Mucosa of descending colon (tissue), 3 donors: ENCODE measurements at regions not wholly inside any gene's neighbourhood (a gene's known extent, or its start where the extent isn't known, plus 50 kb on each side); places are given as distances from the start of the nearest gene placed in this dataset.

Source experiments
- ATAC-seq: fragments of 200-7000 bp; cut with Tn5 transposase; one replicate; pipeline ENCODE4 v1.9.1; 2020; ENCODE audit warnings: mild to moderate bottlenecking, moderate library complexity
- DNase-seq, 3 donors: peaks; one replicate each; pipeline ENCODE4 v3.0.0-alpha.2; 2020
- H3K36me3 ChIP-seq: fragments of 200-600 bp; one replicate; pipeline ENCODE4 v1.8.0; 2021; ENCODE audit warnings: low read depth, mild to moderate bottlenecking
- H3K4me1 ChIP-seq: fragments of 200-600 bp; one replicate; pipeline ENCODE4 v1.8.0; 2021; ENCODE audit warnings: low read depth, mild to moderate bottlenecking
- H3K4me3 ChIP-seq: fragments of 200-600 bp; one replicate; pipeline ENCODE4 v1.8.0; 2021; ENCODE audit warnings: mild to moderate bottlenecking
- H3K9me3 ChIP-seq: fragments of 200-600 bp; one replicate; pipeline ENCODE4 v1.8.0; 2021; ENCODE audit warnings: mild to moderate bottlenecking
- intact Hi-C, 2 donors: fragments of 100-400 bp; cut with DNase I in 1 of 2; cut with micrococcal nuclease in 1 of 2; formaldehyde crosslinking; loops; one replicate each; pipeline versions ENCODE4 v1.11.0 to v1.11.1; 2022; cut with DNase I, micrococcal nuclease
- TF ChIP-seq, protein P1 (sequence below): fragments of 200-600 bp; IDR thresholded peaks from one replicate; pipeline ENCODE4 v1.8.0; 2022; ENCODE audit warnings: antibody characterized with exemption, mild to moderate bottlenecking
- donor health status: DM: no; HTN: no; CAD: no; lungs with moderate emphysema.
- donor health status: DM: no; HTN: no; CAD: no.
- donor health status: DM: no; HTN: yes; CAD: no.

DNA sequence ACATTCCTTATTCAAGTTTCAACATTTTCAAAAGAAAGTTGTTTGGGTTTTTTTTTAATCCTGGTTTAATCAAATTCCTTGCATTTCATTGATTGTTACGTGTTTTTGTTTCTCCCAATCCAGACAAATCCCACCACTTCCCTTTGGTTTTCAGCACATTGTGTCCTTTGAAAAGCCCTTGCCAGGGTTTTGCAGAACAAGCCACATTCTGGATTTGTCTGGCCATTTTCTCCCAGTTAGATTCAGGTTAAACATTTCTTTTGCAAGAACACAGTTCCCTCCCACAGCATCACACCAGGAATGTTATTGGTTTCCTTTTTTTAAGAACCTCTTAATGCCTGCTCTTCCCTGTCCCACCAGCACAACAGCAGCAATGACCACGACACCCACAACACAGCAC, 278.0 kb upstream of the SALL1 start:
- no peaks in the 10 kb centered on the region for H3K36me3 ChIP-seq
- ATAC-seq (no peak), DNase-seq (no peak)
- H3K9me3 ChIP-seq: no peaks in the 10 kb centered on the region
- TF ChIP-seq, protein P1, sequence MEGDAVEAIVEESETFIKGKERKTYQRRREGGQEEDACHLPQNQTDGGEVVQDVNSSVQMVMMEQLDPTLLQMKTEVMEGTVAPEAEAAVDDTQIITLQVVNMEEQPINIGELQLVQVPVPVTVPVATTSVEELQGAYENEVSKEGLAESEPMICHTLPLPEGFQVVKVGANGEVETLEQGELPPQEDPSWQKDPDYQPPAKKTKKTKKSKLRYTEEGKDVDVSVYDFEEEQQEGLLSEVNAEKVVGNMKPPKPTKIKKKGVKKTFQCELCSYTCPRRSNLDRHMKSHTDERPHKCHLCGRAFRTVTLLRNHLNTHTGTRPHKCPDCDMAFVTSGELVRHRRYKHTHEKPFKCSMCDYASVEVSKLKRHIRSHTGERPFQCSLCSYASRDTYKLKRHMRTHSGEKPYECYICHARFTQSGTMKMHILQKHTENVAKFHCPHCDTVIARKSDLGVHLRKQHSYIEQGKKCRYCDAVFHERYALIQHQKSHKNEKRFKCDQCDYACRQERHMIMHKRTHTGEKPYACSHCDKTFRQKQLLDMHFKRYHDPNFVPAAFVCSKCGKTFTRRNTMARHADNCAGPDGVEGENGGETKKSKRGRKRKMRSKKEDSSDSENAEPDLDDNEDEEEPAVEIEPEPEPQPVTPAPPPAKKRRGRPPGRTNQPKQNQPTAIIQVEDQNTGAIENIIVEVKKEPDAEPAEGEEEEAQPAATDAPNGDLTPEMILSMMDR: no peak
- H3K4me3 ChIP-seq: no peak overlapping the region
- intact Hi-C loops: no loop called here
- H3K4me1 ChIP-seq: no peaks in the 10 kb centered on the region

DNA sequence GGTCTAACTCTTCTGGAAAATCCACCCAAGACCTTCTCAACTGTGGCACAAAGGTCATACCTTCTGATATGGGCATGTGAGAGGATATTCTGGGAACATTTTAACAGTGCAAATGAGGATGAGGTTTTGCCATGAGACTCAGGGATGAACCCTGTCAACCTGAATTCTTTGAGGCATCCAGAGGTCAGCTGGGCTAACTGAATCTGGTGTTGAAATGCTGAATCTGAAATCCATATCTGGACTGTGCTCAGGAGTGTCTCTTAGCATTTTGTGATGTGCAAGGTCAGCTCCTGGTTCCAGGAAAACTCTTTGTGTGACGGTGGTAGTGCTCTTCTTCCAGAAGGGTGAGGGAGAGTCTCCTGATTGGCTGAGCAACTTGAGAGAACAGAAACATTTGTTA, 276.0 kb upstream of the SALL1 start:
- Histone ChIP-seq H3K4me3 (no peak overlapping the region), H3K9me3 (no peaks in the 10 kb centered on the region), H3K4me1 (no peaks in the 10 kb centered on the region), H3K36me3 (no peaks in the 10 kb centered on the region)
- DNase-seq (no peak), ATAC-seq (no peak)
- TF ChIP-seq, protein P1: no peak
- intact Hi-C loops: no loop called here

DNA sequence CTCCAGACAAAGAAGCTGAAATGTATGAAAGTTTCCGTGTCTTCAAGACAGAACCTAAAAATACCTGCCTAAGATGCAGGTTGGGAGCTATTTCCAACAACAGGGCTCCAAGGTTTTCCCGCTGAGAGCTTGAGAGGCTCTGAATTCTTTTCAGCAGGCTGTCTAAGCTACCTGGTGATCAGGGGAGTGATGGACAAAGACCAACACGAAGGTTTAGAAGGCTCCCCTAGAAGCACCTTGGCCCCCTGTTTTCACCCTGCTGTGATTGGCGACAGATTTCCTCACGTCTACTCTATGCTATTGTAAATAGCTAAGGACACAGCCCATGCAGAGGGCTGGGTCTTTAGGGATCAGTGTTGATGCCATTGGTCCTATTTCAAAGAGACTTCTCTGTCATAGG, 275.2 kb upstream of the SALL1 start:
- ATAC-seq (no peak), DNase-seq (no peak)
- Histone ChIP-seq H3K4me3 (no peak overlapping the region), H3K36me3 (no peaks in the 10 kb centered on the region), H3K4me1 (no peaks in the 10 kb centered on the region), H3K9me3 (no peaks in the 10 kb centered on the region)
- TF ChIP-seq, protein P1: no peak
- intact Hi-C loops: no loop called here

DNA sequence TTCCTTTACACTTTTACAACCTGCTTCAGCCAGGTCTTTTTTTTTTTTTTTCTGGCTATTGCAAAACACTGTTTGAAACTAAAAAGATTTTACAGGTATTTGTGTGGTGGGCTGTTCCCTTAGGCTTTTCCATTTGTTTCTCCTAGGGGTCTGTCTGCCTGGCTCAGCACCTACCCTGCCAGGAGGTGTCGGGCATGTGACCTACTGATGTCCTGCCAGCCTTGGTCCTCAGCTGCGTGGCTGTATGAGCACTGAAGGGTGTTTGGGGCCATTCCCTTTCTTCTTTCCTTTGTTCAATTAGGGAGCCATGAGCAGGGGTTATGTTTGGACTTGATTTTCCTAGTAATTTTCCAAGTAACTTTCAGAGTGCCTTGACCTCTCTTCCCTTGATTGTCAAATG, 269.2 kb upstream of the SALL1 start:
- DNase-seq (no peak), ATAC-seq (no peak)
- TF ChIP-seq, protein P1: no peak
- H3K9me3 ChIP-seq: no peaks in the 10 kb centered on the region
- intact Hi-C loops: no loop called here
- H3K36me3 ChIP-seq: no peaks in the 10 kb centered on the region
- no peak overlapping the region for H3K4me3 ChIP-seq
- no peaks in the 10 kb centered on the region for H3K4me1 ChIP-seq

DNA sequence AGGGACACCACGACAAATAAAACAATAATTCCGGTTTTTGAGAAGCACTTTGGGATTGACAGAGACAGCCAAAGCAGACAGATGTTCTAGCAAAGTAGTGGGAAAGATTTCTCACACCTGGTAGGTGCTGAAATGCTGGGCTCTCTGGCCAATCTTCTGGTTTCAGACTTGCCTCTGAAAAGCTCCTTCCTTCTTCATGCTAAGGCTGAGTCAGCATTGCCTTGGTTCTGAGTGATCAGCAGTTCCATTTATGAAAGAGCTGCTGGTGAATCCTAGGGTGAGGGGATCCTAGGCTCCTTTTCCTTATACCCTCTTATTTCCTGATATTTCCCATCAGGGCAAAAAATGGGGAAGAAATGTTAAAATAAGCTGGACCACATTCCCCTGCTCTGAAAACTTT, 268.7 kb upstream of the SALL1 start:
- DNase-seq: no peak
- Histone ChIP-seq H3K4me3 (no peak overlapping the region), H3K4me1 (no peaks in the 10 kb centered on the region), H3K36me3 (no peaks in the 10 kb centered on the region), H3K9me3 (no peaks in the 10 kb centered on the region)
- TF ChIP-seq, protein P1: no peak
- intact Hi-C loops: no loop called here
- no peak for ATAC-seq

DNA sequence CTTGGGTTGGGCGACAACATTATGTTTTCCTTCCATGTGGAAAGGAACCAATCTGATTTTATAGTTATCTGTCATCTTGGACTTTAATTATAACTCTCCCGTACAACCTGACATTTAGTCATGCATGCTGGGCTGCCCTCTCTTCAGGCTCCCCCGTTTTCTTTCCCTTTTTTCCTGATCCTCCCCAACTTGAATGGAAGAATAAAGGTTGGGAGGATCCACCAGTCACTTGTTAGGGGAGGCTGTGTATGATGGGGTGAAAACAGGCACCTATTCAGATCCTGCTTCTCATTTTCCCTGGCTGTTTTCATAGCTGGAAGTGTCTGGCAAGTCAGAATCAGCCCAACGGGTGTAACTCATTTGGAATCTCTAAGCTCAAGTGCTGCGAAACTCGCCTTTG, 267.2 kb upstream of the SALL1 start:
- H3K4me3 ChIP-seq: no peak overlapping the region
- intact Hi-C loops: no loop called here
- ATAC-seq: no peak
- TF ChIP-seq, protein P1: no peak
- no peaks in the 10 kb centered on the region for H3K9me3 ChIP-seq
- H3K4me1 ChIP-seq: no peaks in the 10 kb centered on the region
- DNase-seq: no peak
- no peaks in the 10 kb centered on the region for H3K36me3 ChIP-seq
